ENCODE measurements at regions not wholly inside any gene's neighbourhood (a gene's known extent, or its start where the extent isn't known, plus 50 kb on each side); places are given as distances from the start of the nearest gene placed in this dataset.

- H2AFZ ChIP-seq (ENCODE audit: low read depth, low read length), result no peak overlapping the region
- no peaks in the 10 kb centered on the region for H4K20me1 ChIP-seq (ENCODE audit: insufficient read depth)
- H3K9me3 ChIP-seq (ENCODE audit: low read length), result peaks cover 5% of the 10 kb centered on the region
- no peaks in the 10 kb centered on the region for H3K9me2 ChIP-seq (ENCODE audit: insufficient read depth, low read length)
- H3K27me3 ChIP-seq (ENCODE audit: insufficient read depth, low read depth, low read length), result no peaks in the 10 kb centered on the region
- H3K79me2 ChIP-seq (replicated peaks; ENCODE audit: insufficient read depth, low read length), result no peaks in the 10 kb centered on the region
- no peaks in the 10 kb centered on the region for H3F3A ChIP-seq (ENCODE audit: insufficient read depth, low read length, poor library complexity, severe bottlenecking)
- H3K9ac ChIP-seq (ENCODE audit: low read length), result no peak overlapping the region
- H3K4me3 ChIP-seq (ENCODE audit: low read length), result no peak overlapping the region
- H3K27ac ChIP-seq (ENCODE audit: low read length), result no peak overlapping the region
- H3K4me2 ChIP-seq (ENCODE audit: low read length), result no peak overlapping the region
- no peaks in the 10 kb centered on the region for H3K36me3 ChIP-seq (ENCODE audit: insufficient read depth, low read length)
- TF ChIP-seq TAF1 (IDR thresholded peaks at IDR 0.05; ENCODE audit: low read depth) (no peak), MXI1 (conservative IDR thresholded peaks at IDR 0.05; ENCODE audit: poor library complexity, severe bottlenecking) (no peak), RAD21 (conservative IDR thresholded peaks at IDR 0.05) (no peak), SMC3 (conservative IDR thresholded peaks at IDR 0.05; ENCODE audit: poor library complexity) (no peak), EP300 (conservative IDR thresholded peaks at IDR 0.05; ENCODE audit: poor library complexity, severe bottlenecking) (no peak), REST (IDR thresholded peaks at IDR 0.05; ENCODE audit: borderline replicate concordance) (no peak)
Measured at GRCh38 chr4:122978109-122978508, 55.7 kb upstream of the NUDT6 start.

GRCh38 chr4:122978789-122979188 lies 56.4 kb upstream of the NUDT6 start:
- TF ChIP-seq RAD21 (conservative IDR thresholded peaks at IDR 0.05), result no peak
- no peak for TF ChIP-seq EZH2 (IDR thresholded peaks at IDR 0.05; ENCODE audit: borderline replicate concordance, insufficient read depth, low read length, poor library complexity, severe bottlenecking)
- TF ChIP-seq MXI1 (conservative IDR thresholded peaks at IDR 0.05; ENCODE audit: poor library complexity, severe bottlenecking), result no peak
- no peak for TF ChIP-seq SMC3 (conservative IDR thresholded peaks at IDR 0.05; ENCODE audit: poor library complexity)
- no peak for TF ChIP-seq POLR2AphosphoS5 (IDR thresholded peaks at IDR 0.05)
- TF ChIP-seq EP300 (conservative IDR thresholded peaks at IDR 0.05; ENCODE audit: poor library complexity, severe bottlenecking), result no peak
- no peak for TF ChIP-seq REST (IDR thresholded peaks at IDR 0.05; ENCODE audit: borderline replicate concordance)
- no peak for TF ChIP-seq TAF1 (IDR thresholded peaks at IDR 0.05; ENCODE audit: low read depth)
- TF ChIP-seq CTCF (IDR thresholded peaks at IDR 0.05; ENCODE audit: poor library complexity, severe bottlenecking), result no peak
- no peaks in the 10 kb centered on the region for H3F3A ChIP-seq (ENCODE audit: insufficient read depth, low read length, poor library complexity, severe bottlenecking)
- H3K4me3 ChIP-seq (ENCODE audit: low read length), result no peak overlapping the region

More at GRCh38 chr4:122978789-122979188, 56.4 kb upstream of the NUDT6 start:
- H2AFZ ChIP-seq (ENCODE audit: low read depth, low read length), result no peak overlapping the region
- no peak overlapping the region for H3K4me2 ChIP-seq (ENCODE audit: low read length)
- H3K27ac ChIP-seq (ENCODE audit: low read length), result no peak overlapping the region
- no peaks in the 10 kb centered on the region for H3K79me2 ChIP-seq (replicated peaks; ENCODE audit: insufficient read depth, low read length)
- H3K27me3 ChIP-seq (ENCODE audit: insufficient read depth, low read depth, low read length), result no peaks in the 10 kb centered on the region
- H3K9ac ChIP-seq (ENCODE audit: low read length), result no peak overlapping the region
- no peaks in the 10 kb centered on the region for H3K9me2 ChIP-seq (ENCODE audit: insufficient read depth, low read length)
- no peaks in the 10 kb centered on the region for H4K20me1 ChIP-seq (ENCODE audit: insufficient read depth)
- no peaks in the 10 kb centered on the region for H3K36me3 ChIP-seq (ENCODE audit: insufficient read depth, low read length)
- H3K9me3 ChIP-seq (ENCODE audit: low read length), result peaks cover 5% of the 10 kb centered on the region
